BLaER1 (cell line): ENCODE measurements at regions not wholly inside any gene's neighbourhood (a gene's known extent, or its start where the extent isn't known, plus 50 kb on each side); places are given as distances from the start of the nearest gene placed in this dataset.

Experiments used
- H3K27ac ChIP-seq: shearing (Covaris generic); formaldehyde crosslinking; 2 replicates; pipeline ENCODE4 v1.8.1; 2022
- H3K27me3 ChIP-seq: shearing (Covaris generic); formaldehyde crosslinking; 2 replicates; pipeline ENCODE4 v1.8.1; 2022
- H3K36me3 ChIP-seq: shearing (Covaris generic); formaldehyde crosslinking; 2 replicates; pipeline ENCODE4 v1.8.1; 2022
- H3K4me1 ChIP-seq: shearing (Covaris generic); formaldehyde crosslinking; 2 replicates; pipeline ENCODE4 v1.8.1; 2022
- H3K4me2 ChIP-seq: shearing (Covaris generic); formaldehyde crosslinking; 2 replicates; pipeline ENCODE4 v1.8.1; 2022
- H3K4me3 ChIP-seq: shearing (Covaris generic); formaldehyde crosslinking; 2 replicates; pipeline ENCODE4 v1.8.1; 2022
- H3K9ac ChIP-seq: shearing (Covaris generic); formaldehyde crosslinking; 2 replicates; pipeline ENCODE4 v1.8.1; 2022
- H3K9me3 ChIP-seq: shearing (Covaris generic); formaldehyde crosslinking; 2 replicates; pipeline ENCODE4 v1.8.1; 2022
- H4K20me1 ChIP-seq: shearing (Covaris generic); formaldehyde crosslinking; 2 replicates; pipeline ENCODE4 v1.8.1; 2022
- Cebpa-rat ChIP-seq: shearing (Covaris generic); IDR thresholded peaks from 2 replicates; pipeline ENCODE4 v1.8.1; 2022

- no peaks in the 10 kb centered on the region for H3K9me3 ChIP-seq
- no peaks in the 10 kb centered on the region for H3K27me3 ChIP-seq
- H3K27ac ChIP-seq = no peak overlapping the region
- no peaks in the 10 kb centered on the region for H3K4me1 ChIP-seq
- H3K4me2 ChIP-seq = no peak overlapping the region
- H3K4me3 ChIP-seq = no peak overlapping the region
- no peaks in the 10 kb centered on the region for H4K20me1 ChIP-seq
- TF ChIP-seq Cebpa-rat = no peak
- no peaks in the 10 kb centered on the region for H3K36me3 ChIP-seq
- no peak overlapping the region for H3K9ac ChIP-seq
These were observed 268.5 kb downstream of the B3GLCT start for GRCh38 chr13:31468114-31468902.

- H3K27ac ChIP-seq = no peak overlapping the region
- no peak for TF ChIP-seq Cebpa-rat
- H3K27me3 ChIP-seq = no peaks in the 10 kb centered on the region
- H3K4me2 ChIP-seq = no peak overlapping the region
- no peak overlapping the region for H3K4me3 ChIP-seq
- H3K9me3 ChIP-seq = no peaks in the 10 kb centered on the region
- no peaks in the 10 kb centered on the region for H3K36me3 ChIP-seq
- H3K9ac ChIP-seq = no peak overlapping the region
- H3K4me1 ChIP-seq = no peaks in the 10 kb centered on the region
- no peaks in the 10 kb centered on the region for H4K20me1 ChIP-seq
These were observed 269.6 kb downstream of the B3GLCT start for GRCh38 chr13:31469377-31469776.

- no peaks in the 10 kb centered on the region for H3K27me3 ChIP-seq
- H3K9me3 ChIP-seq = no peaks in the 10 kb centered on the region
- no peak overlapping the region for H3K4me2 ChIP-seq
- no peak overlapping the region for H3K4me3 ChIP-seq
- no peak for TF ChIP-seq Cebpa-rat
- no peak overlapping the region for H3K27ac ChIP-seq
- H3K4me1 ChIP-seq = no peaks in the 10 kb centered on the region
- H4K20me1 ChIP-seq = no peaks in the 10 kb centered on the region
- H3K9ac ChIP-seq = no peak overlapping the region
- no peaks in the 10 kb centered on the region for H3K36me3 ChIP-seq
These were observed 263.1 kb upstream of the RXFP2 start for GRCh38 chr13:31476266-31476665.

GRCh38 chr13:31476753-31477152, 262.6 kb upstream of the RXFP2 start:
- no peak overlapping the region for H3K4me2 ChIP-seq

GRCh38 chr13:31477961-31478360, 261.4 kb upstream of the RXFP2 start:
- Histone ChIP-seq H3K27ac (no peak overlapping the region), H3K27me3 (no peaks in the 10 kb centered on the region), H3K9me3 (no peaks in the 10 kb centered on the region), H3K4me3 (no peak overlapping the region), H3K4me1 (no peaks in the 10 kb centered on the region), H3K9ac (no peak overlapping the region), H4K20me1 (no peaks in the 10 kb centered on the region), H3K36me3 (no peaks in the 10 kb centered on the region), H3K4me2 (no peak overlapping the region)
- TF ChIP-seq Cebpa-rat = no peak

More at GRCh38 chr13:31476753-31477152, 262.6 kb upstream of the RXFP2 start:
- no peaks in the 10 kb centered on the region for H3K36me3 ChIP-seq
- TF ChIP-seq Cebpa-rat = no peak
- H3K9me3 ChIP-seq = no peaks in the 10 kb centered on the region
- H3K27me3 ChIP-seq = no peaks in the 10 kb centered on the region
- H3K9ac ChIP-seq = no peak overlapping the region
- H3K27ac ChIP-seq = no peak overlapping the region
- no peaks in the 10 kb centered on the region for H4K20me1 ChIP-seq
- H3K4me1 ChIP-seq = no peaks in the 10 kb centered on the region
- no peak overlapping the region for H3K4me3 ChIP-seq

GRCh38 chr13:31485183-31485582, 254.1 kb upstream of the RXFP2 start:
- Histone ChIP-seq H3K4me1 (no peaks in the 10 kb centered on the region), H3K27ac (no peak overlapping the region), H3K4me2 (no peak overlapping the region), H3K36me3 (no peaks in the 10 kb centered on the region), H3K4me3 (no peak overlapping the region), H3K9ac (no peak overlapping the region), H4K20me1 (no peaks in the 10 kb centered on the region), H3K9me3 (no peaks in the 10 kb centered on the region), H3K27me3 (no peaks in the 10 kb centered on the region)
- TF ChIP-seq Cebpa-rat = no peak

GRCh38 chr13:31485651-31486051, 253.7 kb upstream of the RXFP2 start:
- no peak overlapping the region for H3K4me2 ChIP-seq
- no peak overlapping the region for H3K4me3 ChIP-seq
- no peaks in the 10 kb centered on the region for H3K36me3 ChIP-seq

GRCh38 chr13:31495336-31495735, 244.0 kb upstream of the RXFP2 start:
- no peak for TF ChIP-seq Cebpa-rat
- Histone ChIP-seq H3K27ac (no peak overlapping the region), H3K27me3 (no peaks in the 10 kb centered on the region), H3K9ac (no peak overlapping the region), H3K9me3 (peaks cover 26% of the 10 kb centered on the region), H3K4me3 (no peak overlapping the region), H3K4me1 (no peaks in the 10 kb centered on the region), H3K4me2 (no peak overlapping the region), H3K36me3 (no peaks in the 10 kb centered on the region), H4K20me1 (no peaks in the 10 kb centered on the region)

More at GRCh38 chr13:31485651-31486051, 253.7 kb upstream of the RXFP2 start:
- TF ChIP-seq Cebpa-rat = no peak
- H3K9ac ChIP-seq = no peak overlapping the region
- H3K9me3 ChIP-seq = no peaks in the 10 kb centered on the region
- no peak overlapping the region for H3K27ac ChIP-seq
- no peaks in the 10 kb centered on the region for H3K4me1 ChIP-seq
- no peaks in the 10 kb centered on the region for H4K20me1 ChIP-seq
- H3K27me3 ChIP-seq = no peaks in the 10 kb centered on the region

- Histone ChIP-seq H3K9me3 (peaks cover 28% of the 10 kb centered on the region), H3K4me2 (no peak overlapping the region), H3K9ac (no peak overlapping the region), H3K27me3 (no peaks in the 10 kb centered on the region), H3K36me3 (no peaks in the 10 kb centered on the region), H4K20me1 (no peaks in the 10 kb centered on the region), H3K4me1 (no peaks in the 10 kb centered on the region), H3K4me3 (no peak overlapping the region), H3K27ac (no peak overlapping the region)
- TF ChIP-seq Cebpa-rat = no peak
These were observed 240.1 kb upstream of the RXFP2 start for GRCh38 chr13:31499274-31499673.

- Histone ChIP-seq H3K4me1 (no peaks in the 10 kb centered on the region), H3K9ac (no peak overlapping the region), H3K4me2 (no peak overlapping the region), H4K20me1 (no peaks in the 10 kb centered on the region), H3K27ac (no peak overlapping the region), H3K27me3 (no peaks in the 10 kb centered on the region), H3K9me3 (peaks cover 19% of the 10 kb centered on the region), H3K36me3 (no peaks in the 10 kb centered on the region), H3K4me3 (no peak overlapping the region)
- TF ChIP-seq Cebpa-rat = no peak
These were observed 235.7 kb upstream of the RXFP2 start for GRCh38 chr13:31503626-31504025.

GRCh38 chr13:31504918-31505317, 234.4 kb upstream of the RXFP2 start:
- Histone ChIP-seq H3K4me3 (no peak overlapping the region), H3K9ac (no peak overlapping the region), H3K4me1 (no peaks in the 10 kb centered on the region), H3K9me3 (peaks cover 6% of the 10 kb centered on the region), H3K4me2 (no peak overlapping the region), H3K27ac (no peak overlapping the region), H3K36me3 (no peaks in the 10 kb centered on the region), H4K20me1 (no peaks in the 10 kb centered on the region), H3K27me3 (no peaks in the 10 kb centered on the region)
- no peak for TF ChIP-seq Cebpa-rat
